ENCODE measurements at regions not wholly inside any gene's neighbourhood (a gene's known extent, or its start where the extent isn't known, plus 50 kb on each side); places are given as distances from the start of the nearest gene placed in this dataset.

DNA sequence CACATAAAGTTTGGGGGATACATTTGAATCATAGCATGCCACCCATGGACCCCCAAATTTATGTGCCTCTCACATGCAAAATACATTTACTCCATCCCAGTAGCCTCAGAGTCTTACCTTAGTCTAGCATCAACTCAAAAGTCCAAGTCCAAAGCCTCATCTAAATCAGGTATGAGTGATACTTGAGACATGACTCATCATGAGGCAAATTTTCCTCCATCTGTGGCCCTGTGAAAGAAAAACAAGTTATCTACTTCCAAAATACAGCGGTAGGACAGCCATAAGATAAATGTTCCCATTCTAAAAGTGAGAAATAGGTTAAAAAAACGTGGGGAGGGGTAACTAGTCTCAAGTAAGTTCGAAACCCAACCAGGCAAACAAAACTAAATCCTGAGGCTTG, 444.2 kb downstream of the SNAPC1 start:
- DNase-seq (ENCODE audit: extremely low spot score, insufficient read length, low read depth) (no peak), FAIRE-seq (no peak)

DNA sequence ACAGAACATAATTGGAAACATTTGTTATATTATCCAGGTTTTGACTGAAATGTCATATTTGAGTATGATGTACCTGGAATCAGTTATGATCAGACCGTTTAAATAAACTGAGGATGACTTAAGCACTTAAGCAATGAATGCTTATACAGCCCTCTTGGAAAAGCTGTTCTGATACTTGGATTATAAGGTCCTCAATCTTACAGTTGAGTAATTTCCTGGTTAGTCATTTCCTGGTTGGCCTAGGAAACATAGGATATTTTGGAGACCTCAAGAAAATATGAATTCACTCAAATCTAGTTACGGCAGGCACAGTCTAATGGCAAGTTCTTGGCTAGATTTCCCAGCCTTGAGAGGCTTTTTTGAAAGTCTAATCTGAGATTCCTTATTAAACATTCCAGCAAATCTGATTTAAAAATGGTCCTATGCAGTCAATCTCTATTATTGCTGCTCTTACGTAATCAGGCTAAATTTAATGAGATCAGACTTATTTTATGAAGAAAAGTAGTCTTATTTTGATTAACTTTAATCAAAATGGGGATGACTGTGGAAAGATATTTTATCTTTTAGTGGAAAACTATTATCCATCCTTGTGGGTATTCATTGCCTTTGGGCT, 447.2 kb downstream of the SNAPC1 start:
- no peak for FAIRE-seq

DNA sequence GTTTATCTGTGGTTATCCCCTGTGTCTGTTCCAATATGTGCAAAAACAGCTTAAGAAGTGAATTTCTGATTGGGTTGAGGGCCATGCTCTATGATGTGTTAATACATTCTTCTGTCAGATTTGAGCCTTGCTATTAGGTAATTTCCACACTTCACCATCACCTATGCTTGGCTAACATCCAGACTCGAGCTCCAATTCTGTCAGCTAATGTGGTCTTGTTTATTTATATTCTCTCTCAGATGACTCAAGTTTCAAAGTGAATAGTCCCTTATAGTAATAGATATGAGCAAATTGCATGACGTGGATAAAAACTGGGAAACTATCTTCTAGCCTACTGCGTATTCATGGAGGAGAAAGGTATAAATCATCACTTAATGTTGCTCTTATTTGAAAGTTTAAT, 451.3 kb downstream of the SNAPC1 start:
- DNase-seq (ENCODE audit: extremely low spot score, insufficient read length, low read depth) (no peak), FAIRE-seq (no peak)

More for the DNA sequence above, 447.2 kb downstream of the SNAPC1 start:
- no peak for DNase-seq (ENCODE audit: extremely low spot score, insufficient read length, low read depth)

DNA sequence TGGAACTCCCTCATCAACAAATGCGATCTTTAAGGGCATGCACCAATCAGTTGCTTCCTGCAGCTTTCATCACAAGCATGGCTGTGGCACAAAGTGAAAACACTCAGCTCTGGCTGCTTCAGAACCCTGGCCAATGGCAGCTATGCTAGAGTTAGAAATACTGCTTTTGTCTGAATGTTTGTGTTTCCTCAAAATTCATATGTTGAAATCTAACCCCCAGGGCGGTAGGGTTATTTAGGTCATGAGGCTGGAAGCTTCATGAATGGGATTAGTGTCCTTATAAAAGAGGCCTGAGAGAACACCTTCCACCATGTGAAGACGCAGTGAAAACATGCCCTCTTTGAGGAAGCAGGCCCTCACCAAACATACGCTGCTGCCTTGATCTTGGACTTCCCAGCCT, 453.9 kb downstream of the SNAPC1 start:
- no peak for DNase-seq (ENCODE audit: extremely low spot score, insufficient read length, low read depth)
- FAIRE-seq: no peak

DNA sequence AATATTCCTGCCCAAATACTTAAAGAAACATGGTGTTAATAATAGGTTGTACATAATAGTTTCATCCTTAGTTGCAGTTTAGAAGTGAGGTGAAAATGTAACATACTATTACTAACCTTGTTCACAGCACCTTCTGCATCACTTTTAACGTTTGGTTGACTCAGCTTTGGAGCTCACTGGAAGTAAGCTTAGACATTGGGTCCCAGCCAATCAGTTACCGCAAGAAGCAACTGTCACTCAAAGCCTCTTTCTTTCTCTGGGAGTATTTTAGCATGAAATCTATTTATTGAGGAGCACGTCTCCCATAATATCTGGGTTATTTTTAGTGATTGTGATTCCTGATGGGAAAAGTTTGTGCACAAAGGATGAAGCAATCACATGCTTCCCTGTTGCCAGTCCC, 472.6 kb downstream of the SNAPC1 start:
- FAIRE-seq (no peak), DNase-seq (ENCODE audit: extremely low spot score, insufficient read length, low read depth) (no peak)

DNA sequence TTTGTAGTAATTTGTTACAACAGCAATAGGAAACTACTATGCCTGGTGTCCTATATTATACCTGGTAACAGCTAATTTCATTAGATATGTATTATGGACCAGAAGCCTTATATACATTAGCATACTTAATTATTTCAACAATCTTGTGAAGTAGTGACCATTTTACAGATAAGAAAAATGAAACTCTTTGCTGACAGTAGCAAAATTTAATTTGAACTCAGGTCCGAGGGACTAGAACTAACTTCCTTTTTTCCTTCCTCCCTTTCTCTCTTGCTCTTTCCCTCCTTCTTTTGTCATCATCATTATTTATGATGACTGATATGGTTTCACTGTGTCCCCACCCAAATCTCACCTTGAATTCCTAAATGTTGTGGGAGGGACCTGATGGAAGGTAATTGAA, 482.0 kb downstream of the SNAPC1 start:
- DNase-seq (ENCODE audit: extremely low spot score, insufficient read length, low read depth) (no peak), FAIRE-seq (no peak)

DNA sequence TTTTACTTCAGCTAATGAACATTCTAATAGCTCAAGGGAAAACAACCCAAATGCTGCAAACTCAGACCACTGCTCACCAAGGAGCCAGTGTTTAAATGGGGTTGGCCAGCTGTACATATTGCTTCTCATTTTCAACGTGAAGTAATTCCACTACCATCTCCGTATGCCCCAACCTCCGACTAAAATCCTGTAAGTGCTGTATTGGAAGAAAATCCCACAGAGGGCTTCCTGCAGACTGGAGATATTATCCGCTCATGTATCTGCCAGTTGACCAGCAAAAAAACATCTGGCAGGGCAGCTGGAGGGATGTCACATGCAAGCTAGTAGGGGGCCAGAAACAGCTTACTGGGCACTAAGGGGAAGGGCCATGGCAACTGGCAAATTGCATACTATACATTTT, 485.0 kb downstream of the SNAPC1 start:
- FAIRE-seq (no peak), DNase-seq (ENCODE audit: extremely low spot score, insufficient read length, low read depth) (no peak)

DNA sequence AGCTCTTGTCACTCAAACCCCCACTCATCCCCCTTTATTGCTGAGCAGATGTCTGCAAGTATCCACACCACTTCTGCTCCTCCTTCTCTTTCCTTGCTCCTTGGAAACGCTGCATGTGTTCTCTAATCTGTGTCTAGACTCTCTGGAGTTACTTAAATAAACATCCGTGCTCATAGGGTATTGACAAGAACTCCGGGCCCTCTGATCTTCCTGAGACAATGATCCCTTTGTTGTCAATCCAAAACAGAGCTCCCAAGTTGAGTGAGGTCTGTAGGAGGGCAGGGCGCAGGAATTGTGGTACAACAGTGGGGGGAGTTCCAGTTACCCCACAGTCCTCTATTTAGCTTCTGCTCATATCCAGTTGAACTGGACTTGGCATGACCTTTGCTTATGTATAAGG, 489.0 kb downstream of the SNAPC1 start:
- FAIRE-seq (no peak), DNase-seq (ENCODE audit: extremely low spot score, insufficient read length, low read depth) (no peak)

DNA sequence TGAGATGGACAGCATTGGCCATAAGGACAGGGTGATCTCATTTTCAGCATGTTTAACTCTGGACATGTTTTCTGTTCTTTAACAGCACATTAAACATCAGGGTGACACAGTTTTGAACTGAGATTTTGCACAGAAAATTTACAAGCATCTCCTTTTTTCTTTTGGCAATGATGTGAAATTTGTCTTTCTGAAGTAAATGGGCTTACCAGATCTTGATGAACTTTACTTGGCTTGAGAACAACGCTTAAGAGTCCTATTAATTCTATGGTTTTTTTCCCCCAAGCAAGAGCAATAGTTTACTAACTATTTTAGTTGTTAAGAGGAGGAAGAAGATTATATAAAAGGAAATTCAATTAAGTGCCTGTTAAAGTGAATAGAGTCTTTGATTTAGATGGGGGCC, 491.0 kb downstream of the SNAPC1 start:
- no peak for DNase-seq (ENCODE audit: extremely low spot score, insufficient read length, low read depth)
- no peak for FAIRE-seq

DNA sequence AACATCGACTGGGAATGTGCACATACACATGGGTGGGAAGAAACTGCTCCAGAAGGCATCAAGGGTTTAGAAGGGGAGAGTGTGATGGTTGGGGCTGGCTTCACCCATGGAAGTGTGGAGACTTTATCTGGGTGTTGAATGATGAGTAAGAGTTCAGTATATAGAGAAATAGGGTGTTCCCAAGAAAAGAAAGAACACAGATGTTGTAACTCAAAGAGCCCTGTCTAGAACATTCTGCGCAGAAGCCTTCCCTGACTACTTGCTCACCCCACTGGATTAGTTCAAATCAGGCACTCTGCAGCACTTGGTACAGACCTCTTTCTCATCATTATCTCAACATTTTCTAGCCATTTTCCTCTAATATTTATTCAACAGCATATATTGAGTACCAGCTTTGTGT, 491.7 kb downstream of the SNAPC1 start:
- FAIRE-seq: no peak

DNA sequence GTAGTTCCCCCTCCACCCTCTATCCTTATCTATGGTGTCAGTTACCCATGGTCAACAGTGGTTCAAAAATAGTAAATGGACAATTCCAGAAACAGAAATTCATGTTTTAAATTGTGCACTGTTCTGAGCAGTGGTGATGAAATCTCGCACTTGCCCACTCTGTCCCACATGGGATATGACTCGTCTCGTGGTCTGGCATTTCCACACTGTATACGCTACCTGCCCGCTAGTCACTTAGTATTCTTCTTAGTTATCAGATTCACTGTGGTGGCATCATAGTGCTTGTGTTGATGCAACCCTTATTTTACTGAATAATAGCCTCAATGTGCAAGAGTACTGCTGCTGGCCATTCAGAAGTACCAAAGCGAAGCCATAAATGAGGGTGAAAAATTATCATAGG, 507.0 kb downstream of the SNAPC1 start:
- DNase-seq (ENCODE audit: extremely low spot score, insufficient read length, low read depth): no peak
- no peak for FAIRE-seq

More for the DNA sequence above, 491.7 kb downstream of the SNAPC1 start:
- DNase-seq (ENCODE audit: extremely low spot score, insufficient read length, low read depth): no peak

DNA sequence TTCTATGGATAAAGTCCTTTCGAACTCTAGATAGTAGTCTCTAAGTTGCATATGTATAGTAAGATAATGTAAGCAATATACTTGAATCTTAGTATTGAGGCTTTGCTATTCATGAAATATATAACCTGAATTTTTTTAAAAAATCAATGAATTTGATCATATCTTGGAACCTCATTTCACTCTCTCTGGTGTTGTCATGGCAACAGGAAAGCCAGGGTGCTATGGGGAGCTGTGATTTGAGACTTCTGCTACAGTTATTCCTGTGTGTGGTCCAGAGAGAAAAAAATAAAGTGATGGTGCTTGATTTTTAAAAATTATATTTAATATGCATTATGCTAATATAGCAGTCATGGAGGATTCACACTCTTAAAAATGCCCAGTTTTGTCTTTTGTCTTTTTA, 508.0 kb downstream of the SNAPC1 start:
- DNase-seq (ENCODE audit: extremely low spot score, insufficient read length, low read depth) (no peak), FAIRE-seq (no peak)

DNA sequence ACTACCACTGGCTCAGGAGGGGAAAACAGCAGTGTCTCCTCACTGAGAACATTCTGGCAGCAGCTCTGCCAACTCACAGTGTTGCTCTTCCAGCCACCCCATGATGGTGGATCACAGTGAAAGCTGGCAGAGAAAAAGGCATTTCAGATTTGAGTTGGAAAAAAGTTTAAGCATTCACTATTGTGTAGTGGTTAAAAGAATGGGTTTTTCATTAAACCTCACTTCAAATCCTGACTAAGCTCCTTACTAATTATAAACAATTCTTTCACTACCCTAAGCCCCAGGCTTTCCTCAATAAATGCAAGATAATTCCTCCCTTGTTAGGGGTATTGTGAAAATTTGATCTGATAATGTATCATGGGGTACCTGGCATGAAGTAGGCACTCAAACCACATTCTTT, 518.1 kb downstream of the SNAPC1 start:
- DNase-seq (ENCODE audit: extremely low spot score, insufficient read length, low read depth) (no peak), FAIRE-seq (no peak)

DNA sequence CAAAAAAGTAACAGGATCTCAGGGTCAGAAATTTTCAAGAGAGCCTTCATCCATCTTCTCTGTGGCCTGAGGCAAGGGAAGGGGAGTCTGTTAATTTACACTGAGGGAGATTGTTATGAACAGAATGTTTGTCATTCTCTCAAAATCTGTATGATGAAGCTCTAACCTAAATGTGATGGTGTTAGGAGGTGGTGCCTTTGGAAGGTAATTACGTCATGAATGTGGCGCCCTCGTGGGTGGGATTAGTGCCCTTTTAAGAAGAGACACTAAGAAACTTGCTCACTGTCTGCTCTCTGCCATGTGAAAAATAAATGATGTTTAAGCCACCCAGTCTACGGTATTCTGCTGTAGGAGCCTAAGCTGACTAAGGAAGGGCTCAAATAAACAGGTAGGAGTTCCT, 521.6 kb downstream of the SNAPC1 start:
- DNase-seq (ENCODE audit: extremely low spot score, insufficient read length, low read depth) (no peak), FAIRE-seq (no peak)

DNA sequence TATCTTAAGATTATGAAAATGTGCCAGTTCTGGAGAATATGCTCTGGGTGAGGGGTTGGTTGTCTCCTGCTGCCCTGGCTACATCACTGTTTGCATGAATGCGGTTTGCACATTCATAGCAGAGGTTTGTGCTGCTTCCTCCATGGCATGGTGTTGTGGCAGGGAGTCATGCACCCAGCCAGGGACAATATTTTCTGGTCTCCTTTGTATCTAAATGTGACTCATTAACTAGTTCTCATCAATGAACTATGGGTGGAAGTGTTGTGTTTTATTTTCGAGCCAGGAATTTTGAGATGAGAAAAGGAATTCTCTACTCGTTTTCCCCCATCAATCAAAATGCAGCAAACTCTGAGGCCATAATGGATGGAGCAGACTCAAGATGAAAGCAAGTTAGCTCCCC, 527.3 kb downstream of the SNAPC1 start:
- no peak for FAIRE-seq
- no peak for DNase-seq (ENCODE audit: extremely low spot score, insufficient read length, low read depth)

DNA sequence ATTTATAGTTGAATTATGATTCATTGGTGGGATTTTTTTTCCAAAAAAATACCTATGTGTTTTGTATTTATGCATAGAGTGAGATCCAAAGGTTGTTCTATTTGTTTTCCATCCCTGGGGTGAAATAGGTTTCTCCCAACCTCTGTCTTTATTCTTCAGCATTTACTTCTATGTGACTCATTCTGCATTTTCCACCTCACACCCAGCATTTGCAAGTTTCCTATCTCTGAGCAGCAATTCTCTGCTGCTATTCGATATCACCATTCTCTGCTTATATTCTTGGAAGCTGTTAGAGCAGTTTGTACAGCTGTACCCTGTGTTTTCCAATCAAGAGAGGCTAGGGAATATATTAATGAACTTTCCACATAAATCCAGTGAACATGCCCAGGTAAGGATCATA, 538.9 kb downstream of the SNAPC1 start:
- no peak for DNase-seq (ENCODE audit: extremely low spot score, insufficient read length, low read depth)
- FAIRE-seq: no peak

DNA sequence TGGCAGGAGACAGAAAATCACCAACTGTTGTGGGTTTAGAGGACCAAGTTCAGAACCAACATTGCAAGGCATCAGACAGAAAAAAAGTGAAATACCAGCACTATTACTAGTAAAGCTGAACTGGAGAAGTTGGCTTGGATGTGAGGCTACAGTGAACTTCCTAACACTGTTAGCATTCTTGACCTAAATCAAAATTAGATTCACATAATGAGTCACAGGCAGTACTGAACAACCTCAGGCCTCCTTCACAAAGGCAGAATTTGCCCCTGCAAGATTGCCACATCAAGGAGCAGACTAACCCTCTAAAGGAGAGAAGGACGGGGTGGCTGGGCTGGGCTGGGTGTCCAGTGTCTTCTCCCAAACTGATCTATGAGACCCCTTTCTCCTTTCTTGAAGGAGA, 539.7 kb downstream of the SNAPC1 start:
- FAIRE-seq: no peak
- no peak for DNase-seq (ENCODE audit: extremely low spot score, insufficient read length, low read depth)

DNA sequence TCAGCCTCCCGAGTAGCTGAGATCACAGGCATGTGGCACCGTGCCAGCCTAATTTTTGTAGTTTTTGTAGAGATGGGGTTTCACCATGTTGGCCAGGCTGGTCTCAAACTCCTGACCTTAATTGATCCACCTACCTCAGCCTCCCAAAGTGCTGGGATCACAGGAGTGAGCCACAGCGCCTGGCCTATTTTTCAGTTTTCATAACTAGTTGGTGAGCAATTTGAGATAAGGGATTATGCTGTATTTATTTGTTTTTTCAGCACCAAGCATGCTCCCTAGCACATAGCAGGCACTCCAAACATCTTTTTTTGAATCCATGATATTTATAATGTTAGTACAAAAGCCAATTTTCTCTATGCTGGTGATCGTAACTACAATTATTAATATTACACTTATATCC, 541.2 kb downstream of the SNAPC1 start:
- DNase-seq (ENCODE audit: extremely low spot score, insufficient read length, low read depth): no peak
- no peak for FAIRE-seq

DNA sequence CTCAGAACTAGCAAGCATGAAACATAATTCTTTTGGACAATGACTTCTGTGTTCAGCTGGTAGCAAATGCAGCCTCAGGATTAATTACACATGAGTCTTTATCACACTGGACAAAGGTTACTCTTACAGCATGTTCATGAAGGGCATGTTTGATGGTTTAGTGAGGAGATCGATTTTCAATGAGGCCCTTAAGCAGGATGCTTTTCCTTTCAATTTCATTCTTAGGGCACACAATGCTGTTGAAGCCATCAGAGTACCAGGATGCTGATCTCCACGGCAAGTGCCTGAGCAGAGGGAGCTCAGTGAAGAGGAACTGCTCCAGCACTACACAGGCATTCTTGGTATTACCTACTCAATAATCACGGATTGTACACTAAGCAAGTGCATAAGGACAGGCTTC, 542.0 kb downstream of the SNAPC1 start:
- FAIRE-seq (no peak), DNase-seq (ENCODE audit: extremely low spot score, insufficient read length, low read depth) (no peak)

DNA sequence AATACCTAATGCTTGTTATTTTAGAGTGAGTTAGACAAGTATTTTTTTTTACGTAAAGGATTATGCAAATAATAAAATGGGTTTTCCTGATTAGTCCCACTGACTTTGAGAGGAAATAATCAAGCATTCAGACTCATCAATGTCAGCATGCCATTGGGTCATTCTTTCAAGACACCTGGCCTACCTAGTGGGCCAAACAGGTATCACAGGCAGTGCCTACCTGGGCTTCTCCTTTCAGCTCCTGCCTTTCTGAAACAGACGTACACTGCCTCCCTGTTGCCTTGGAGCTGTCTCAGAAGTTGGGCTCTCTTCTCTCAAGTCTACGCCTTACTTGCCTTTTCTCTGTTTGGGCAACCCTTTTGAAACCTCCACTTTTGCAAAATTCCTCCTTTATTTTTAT, 545.6 kb downstream of the SNAPC1 start:
- FAIRE-seq: no peak

DNA sequence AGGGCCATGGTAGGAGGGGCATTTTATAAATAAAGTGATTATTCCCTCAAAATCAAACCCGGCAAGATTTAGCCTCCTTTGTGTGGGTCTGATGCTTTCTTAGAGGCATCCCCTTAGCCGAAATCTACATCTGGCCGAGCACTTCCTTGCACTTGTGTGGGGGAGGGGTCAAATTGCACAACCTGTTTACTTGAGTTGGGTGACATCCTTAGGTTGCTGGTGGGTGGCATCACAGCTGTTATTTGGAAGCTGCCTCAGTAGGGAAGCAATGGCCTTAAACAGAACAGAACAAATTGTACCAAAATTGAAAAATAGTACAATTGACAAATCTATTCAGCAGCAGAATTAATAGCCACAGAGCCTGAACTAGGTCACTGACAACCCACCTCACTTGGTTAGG, 546.1 kb downstream of the SNAPC1 start:
- FAIRE-seq (no peak), DNase-seq (ENCODE audit: extremely low spot score, insufficient read length, low read depth) (no peak)

More for the DNA sequence above, 545.6 kb downstream of the SNAPC1 start:
- no peak for DNase-seq (ENCODE audit: extremely low spot score, insufficient read length, low read depth)

DNA sequence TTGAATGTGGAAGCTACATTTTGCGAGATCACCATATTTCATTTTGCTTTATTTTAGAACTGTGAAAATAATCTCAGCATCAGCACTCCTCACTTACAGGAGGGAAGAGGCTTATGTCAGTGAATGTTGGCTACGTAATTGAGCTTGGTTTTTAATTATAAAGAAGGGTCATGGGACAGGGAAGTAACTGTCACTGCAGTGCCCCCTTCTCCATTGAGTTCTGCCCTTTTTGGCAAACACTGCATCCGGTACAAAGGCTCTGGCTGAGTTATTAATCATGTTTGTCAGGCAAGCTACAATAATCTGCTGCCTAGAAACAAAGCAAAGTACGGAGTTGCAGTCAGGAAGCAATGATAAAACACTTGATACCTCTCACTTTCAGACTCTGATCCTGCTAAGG, 546.7 kb downstream of the SNAPC1 start:
- no peak for FAIRE-seq

DNA sequence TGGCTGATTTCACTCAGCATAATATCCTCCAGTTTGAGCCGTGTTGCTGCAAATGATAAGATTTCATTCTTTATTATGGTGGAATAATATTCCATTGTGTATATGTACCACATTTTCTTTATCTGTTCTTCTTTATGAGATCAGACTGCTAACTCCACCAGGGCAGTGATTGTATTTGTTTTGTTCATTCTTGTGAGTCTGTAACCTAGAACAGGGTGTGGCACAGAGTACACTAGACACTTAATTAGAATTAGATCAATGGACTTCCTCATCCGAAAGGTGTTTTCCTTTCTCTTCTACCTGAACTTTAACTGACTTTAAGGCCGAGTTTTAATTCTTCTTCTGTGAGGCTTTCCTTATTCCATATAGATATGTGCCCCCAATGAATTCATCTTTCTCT, 551.0 kb downstream of the SNAPC1 start:
- FAIRE-seq (no peak), DNase-seq (ENCODE audit: extremely low spot score, insufficient read length, low read depth) (no peak)

More for the DNA sequence above, 546.7 kb downstream of the SNAPC1 start:
- no peak for DNase-seq (ENCODE audit: extremely low spot score, insufficient read length, low read depth)

Data from GM18507 (cell line).